Anterior cingulate cortex (tissue), 58 donors: ENCODE measurements at regions not wholly inside any gene's neighbourhood (a gene's known extent, or its start where the extent isn't known, plus 50 kb on each side); places are given as distances from the start of the nearest gene placed in this dataset.

Source experiments
- DNase-seq, 58 donors: peaks; one replicate each; lab custom pipeline; 2025; lab: John Stamatoyannopoulos, UW

DNA sequence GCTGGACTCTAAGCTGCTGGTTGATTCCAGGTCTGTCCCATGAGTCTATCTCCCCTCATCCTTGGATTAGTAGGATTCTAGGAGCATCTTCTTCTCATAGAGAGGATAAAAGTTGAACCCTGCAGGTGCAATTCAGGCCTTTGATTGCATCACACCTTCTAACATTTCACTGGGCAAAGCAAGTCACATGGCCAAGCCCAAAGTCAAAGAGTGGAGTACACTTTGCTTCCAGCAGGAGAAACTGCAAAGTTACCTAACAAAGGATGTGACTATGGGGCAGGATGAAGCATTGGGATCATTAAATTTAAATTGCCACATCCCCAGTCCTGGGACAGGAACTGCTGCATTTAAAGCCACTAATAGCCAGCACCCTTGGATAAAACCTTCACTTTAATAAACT is 51.0 kb upstream of the EGFLAM start:
- no peak for DNase-seq

GRCh38 chr5:38202741-38203140 is 55.6 kb upstream of the EGFLAM start:
- no peak for DNase-seq

DNA sequence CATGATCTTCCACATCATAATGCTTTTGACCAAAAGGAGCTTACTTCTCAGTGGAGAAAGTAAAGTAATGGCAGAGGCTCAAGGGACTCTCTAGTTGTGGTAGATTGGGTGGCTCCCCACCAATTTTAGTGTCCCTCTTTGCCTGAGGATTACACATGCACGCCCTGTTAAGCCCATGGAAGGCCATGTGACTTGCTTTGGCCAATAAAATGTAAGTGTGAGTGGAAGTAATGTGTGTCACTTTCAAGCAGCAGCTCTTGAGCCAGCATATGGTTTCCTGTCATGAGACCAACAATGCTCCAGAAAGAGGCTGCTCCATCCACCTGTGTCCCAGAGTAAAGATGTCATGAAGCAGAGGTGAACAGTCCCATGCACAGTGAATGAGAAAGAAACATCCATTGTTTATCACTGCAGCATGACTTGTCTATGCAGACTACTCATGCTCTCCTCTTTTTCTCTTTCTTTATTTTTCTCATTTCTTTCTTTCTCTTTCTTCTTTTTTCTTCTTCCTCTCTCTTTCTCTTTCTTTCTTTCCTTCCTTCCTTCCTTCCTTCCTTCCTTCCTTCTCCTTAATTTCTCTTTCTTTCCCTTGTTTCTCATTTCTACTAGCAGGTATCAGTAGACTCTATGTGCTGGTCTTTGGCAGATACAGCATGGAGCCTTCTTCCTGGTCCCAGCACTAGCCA is 57.3 kb upstream of the EGFLAM start:
- DNase-seq, result no peak

DNA sequence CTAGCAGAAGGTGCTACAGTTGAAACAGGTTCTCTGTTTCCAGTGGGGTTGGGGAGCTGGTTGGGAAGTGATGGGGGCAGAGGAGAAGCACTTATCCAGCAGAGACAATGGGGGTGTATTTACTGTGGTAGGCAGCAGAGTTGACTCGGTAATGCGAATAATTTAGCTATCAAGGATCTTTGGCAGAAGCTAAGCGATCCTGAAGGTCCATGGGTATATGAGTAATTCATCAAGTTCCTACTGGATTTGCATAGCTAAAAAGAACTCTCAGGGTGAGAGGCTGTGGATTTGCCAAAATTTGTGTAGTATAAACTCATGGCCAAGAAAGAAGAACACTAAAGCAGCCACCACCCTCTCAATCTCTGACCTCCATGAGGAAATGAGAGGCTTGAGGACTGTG is 61.2 kb upstream of the EGFLAM start:
- no peak for DNase-seq

DNA sequence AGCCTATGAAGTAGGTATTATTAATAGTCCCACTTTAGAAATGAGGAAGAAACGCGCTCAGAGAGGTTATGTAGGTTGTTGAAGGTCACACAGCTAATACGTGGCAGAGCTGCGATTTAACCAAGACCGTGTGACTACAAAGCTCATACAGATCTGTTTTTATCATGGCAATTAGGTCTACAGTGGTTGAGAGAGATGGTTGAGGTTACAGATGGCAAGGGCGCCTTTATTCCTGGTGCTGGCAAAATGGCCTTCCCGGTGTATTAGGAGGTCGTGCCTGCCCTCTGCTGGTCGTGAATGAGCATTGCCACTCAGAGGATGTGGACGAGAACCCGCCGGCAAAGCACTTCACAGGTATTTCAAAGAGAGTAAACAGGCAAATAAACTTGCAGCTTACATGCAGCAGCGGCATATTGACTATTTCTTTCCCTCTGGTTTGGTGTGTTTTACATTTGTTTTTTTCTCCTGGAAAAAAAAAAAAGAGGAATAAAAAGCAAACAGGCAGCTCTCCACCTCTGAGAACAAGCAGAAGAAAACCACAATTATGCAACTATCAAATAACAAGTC is 65.3 kb upstream of the EGFLAM start:
- peak in 53 of 58 donors; percentile 7 to 76 (median 41) for DNase-seq

DNA sequence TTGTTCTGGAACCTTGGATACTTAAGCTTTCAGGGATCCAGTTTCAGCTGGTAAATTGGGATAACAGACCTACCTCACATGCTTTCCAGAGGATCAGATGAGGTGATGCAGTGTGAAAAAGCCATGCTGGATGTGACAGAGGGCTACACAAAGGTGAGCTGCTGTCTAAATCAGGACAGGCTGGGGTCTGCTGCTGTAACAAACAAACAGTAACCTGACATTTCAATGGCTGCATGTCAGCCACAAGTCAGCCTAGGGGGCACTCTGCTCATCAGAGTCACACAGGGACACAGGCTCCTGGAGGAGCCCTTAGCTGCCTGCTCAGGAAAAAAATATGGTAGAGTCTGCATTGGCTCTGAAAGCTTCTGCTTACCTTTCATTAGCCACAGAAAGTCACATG is 66.7 kb upstream of the EGFLAM start:
- no peak for DNase-seq

- DNase-seq, result no peak
Measured at GRCh38 chr5:38190111-38190510, 68.2 kb upstream of the EGFLAM start.

DNA sequence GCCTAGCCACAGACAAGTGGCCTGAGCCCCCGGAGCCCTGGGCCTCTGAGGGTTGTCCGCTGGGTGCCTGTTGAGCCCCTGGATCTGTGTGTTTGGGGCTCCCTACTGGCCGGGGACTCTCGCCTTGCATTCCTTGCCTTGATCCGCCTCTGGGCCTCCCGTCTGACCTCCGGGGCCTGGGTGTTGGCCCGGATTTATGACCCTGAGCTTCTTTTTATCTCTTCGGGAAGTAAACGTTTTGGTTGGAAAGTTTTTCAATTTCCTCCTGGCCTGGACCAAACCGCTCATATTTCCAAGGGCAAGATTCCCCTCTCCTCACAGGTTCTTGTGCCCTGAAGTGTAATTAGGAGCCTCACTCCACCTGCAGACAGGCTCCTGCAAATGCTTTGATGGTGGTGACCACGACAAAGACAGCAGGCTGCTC is 69.3 kb upstream of the EGFLAM start:
- DNase-seq, result no peak

GRCh38 chr5:38188591-38188990 is 69.8 kb upstream of the EGFLAM start:
- no peak for DNase-seq

GRCh38 chr5:38187532-38187931 is 70.8 kb upstream of the EGFLAM start:
- no peak for DNase-seq

GRCh38 chr5:38184627-38185026 is 73.7 kb upstream of the EGFLAM start:
- DNase-seq, result no peak

- no peak for DNase-seq
Measured at GRCh38 chr5:38182991-38183390, 75.4 kb upstream of the EGFLAM start.

GRCh38 chr5:38168029-38168428 is 90.3 kb upstream of the EGFLAM start:
- no peak for DNase-seq

- DNase-seq, result no peak
Measured at GRCh38 chr5:38167562-38167996, 90.8 kb upstream of the EGFLAM start.

- DNase-seq, result no peak
Measured at GRCh38 chr5:38166832-38167231, 91.5 kb upstream of the EGFLAM start.

GRCh38 chr5:38165435-38165834 is 92.9 kb upstream of the EGFLAM start:
- DNase-seq, result no peak

DNA sequence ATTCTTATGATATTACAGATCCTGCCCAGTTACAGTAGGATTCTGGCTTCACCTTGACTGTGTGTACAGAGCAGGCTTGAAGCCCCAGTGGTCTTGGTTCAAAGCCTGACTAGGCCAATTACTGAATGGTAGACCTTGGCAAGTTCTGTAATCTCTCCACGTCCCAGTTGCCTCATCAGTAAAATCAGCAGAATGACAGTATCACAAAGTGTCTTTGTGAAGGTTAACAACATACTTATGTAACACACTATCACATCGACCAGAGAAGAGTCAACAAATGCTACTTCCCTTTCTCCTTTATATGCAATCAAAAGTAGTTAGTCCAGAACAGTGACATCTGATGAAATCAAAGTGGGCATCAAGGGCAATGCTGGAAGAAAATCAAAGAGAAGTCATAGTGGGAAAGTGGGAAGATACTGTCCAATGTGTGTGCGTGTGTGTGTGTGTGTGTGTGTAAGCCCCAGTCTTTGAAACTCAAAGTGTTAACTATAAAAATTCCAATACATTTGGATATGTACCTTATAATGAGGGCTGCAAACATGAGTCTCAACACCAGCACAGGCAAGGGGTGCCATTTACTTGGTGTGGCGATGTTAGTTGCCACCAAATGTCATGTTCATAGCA is 93.5 kb upstream of the EGFLAM start:
- DNase-seq, result no peak

- DNase-seq, result no peak
Measured at GRCh38 chr5:38163636-38164237, 94.6 kb upstream of the EGFLAM start.

GRCh38 chr5:38162625-38163024 is 95.7 kb upstream of the EGFLAM start:
- no peak for DNase-seq

GRCh38 chr5:38157024-38157423 is 101.3 kb upstream of the EGFLAM start:
- no peak for DNase-seq

- peak in 2 of 58 donors; percentile 5 to 27 for DNase-seq
Measured at GRCh38 chr5:38154615-38155204, 103.6 kb upstream of the EGFLAM start.
